PFSK-1 (cell line): ENCODE measurements at regions not wholly inside any gene's neighbourhood (a gene's known extent, or its start where the extent isn't known, plus 50 kb on each side); places are given as distances from the start of the nearest gene placed in this dataset.

Experiments used
- POLR2AphosphoS5 ChIP-seq: IDR thresholded peaks from 2 replicates; pipeline ENCODE4 v1.6.1; 2012; ENCODE audit warnings: low read depth, mild to moderate bottlenecking, control low read depth, low read length, moderate library complexity
- REST ChIP-seq, 2 experiments: IDR thresholded peaks; 2 replicates each; pipeline versions ENCODE4 v1.6.1 to v1.8.0; 2011 to 2012; ENCODE audit warnings: low read depth in 2 of 2, low read length in 2 of 2, control low read depth in 1 of 2, inconsistent platforms in 1 of 2, mild to moderate bottlenecking in 1 of 2, moderate library complexity in 1 of 2; ENCODE audit not compliant: insufficient read depth in 1 of 2
- SIN3A ChIP-seq: IDR thresholded peaks from 2 replicates; pipeline ENCODE4 v1.6.1; 2012; ENCODE audit warnings: mild to moderate bottlenecking, low read length, moderate library complexity, borderline replicate concordance; ENCODE audit not compliant: insufficient read depth

GRCh38 chr5:1718669-1719068 lies 81.0 kb downstream of the MRPL36 start:
- TF ChIP-seq POLR2AphosphoS5, result no peak
- no peak for TF ChIP-seq SIN3A
- no peak for TF ChIP-seq REST (IDR thresholded peaks at IDR 0.05; ENCODE audit: insufficient read depth in 1 of 2, low read depth in 2 of 2, low read length in 2 of 2)
